Osteoblast (primary cell): ENCODE measurements at regions not wholly inside any gene's neighbourhood (a gene's known extent, or its start where the extent isn't known, plus 50 kb on each side); places are given as distances from the start of the nearest gene placed in this dataset.

Source experiments
- DNase-seq: peaks from one replicate; pipeline ENCODE4 v3.0.0; 2011; ENCODE audit warnings: low spot score, mixed read lengths; ENCODE audit not compliant: insufficient read length; ENCODE audit errors: missing footprints
- H2AFZ ChIP-seq: 2 replicates; pipeline ENCODE4 v1.6.0; 2011; ENCODE audit warnings: mild to moderate bottlenecking, low read length
- H3K27ac ChIP-seq: 2 replicates; pipeline ENCODE4 v1.5.1; 2011; ENCODE audit warnings: mild to moderate bottlenecking, low read depth, low read length, moderate library complexity
- H3K27me3 ChIP-seq: 2 replicates; pipeline ENCODE4 v1.6.0; 2012; ENCODE audit warnings: mild to moderate bottlenecking, control low read depth, inconsistent platforms, low read length, moderate library complexity; ENCODE audit not compliant: insufficient read depth
- H3K36me3 ChIP-seq: 2 replicates; pipeline ENCODE4 v1.5.1; 2011; ENCODE audit warnings: mild to moderate bottlenecking, low read length, control low read depth, moderate library complexity; ENCODE audit not compliant: insufficient read depth
- H3K4me1 ChIP-seq: 2 replicates; pipeline ENCODE4 v1.5.1; 2011; ENCODE audit warnings: mild to moderate bottlenecking, low read length, control low read depth, moderate library complexity; ENCODE audit not compliant: insufficient read depth
- H3K4me2 ChIP-seq: 2 replicates; pipeline ENCODE4 v1.6.0; 2011; ENCODE audit warnings: mild to moderate bottlenecking, low read length; ENCODE audit not compliant: insufficient read depth
- H3K4me3 ChIP-seq: fragments of 200-600 bp; sonication (generic); 3 replicates; pipeline ENCODE4 v1.5.1; 2012; ENCODE audit warnings: mild to moderate bottlenecking, low read length, inconsistent platforms; ENCODE audit not compliant: insufficient read depth
- H3K79me2 ChIP-seq: 2 replicates; pipeline ENCODE4 v1.6.0; 2012; ENCODE audit warnings: mild to moderate bottlenecking, low read length, control low read depth, inconsistent platforms; ENCODE audit not compliant: insufficient read depth
- H3K9me3 ChIP-seq: 2 replicates; pipeline ENCODE4 v1.5.1; 2011; ENCODE audit warnings: low read depth, low read length, control low read depth
- H4K20me1 ChIP-seq: 2 replicates; pipeline ENCODE4 v1.6.0; 2012; ENCODE audit warnings: mild to moderate bottlenecking, low read length, control low read depth; ENCODE audit not compliant: insufficient read depth
- CTCF ChIP-seq: IDR thresholded peaks from 2 replicates; pipeline ENCODE4 v1.5.1; 2011; ENCODE audit warnings: mild to moderate bottlenecking, low read depth, low read length, moderate library complexity; ENCODE audit errors: extremely low read depth

DNA sequence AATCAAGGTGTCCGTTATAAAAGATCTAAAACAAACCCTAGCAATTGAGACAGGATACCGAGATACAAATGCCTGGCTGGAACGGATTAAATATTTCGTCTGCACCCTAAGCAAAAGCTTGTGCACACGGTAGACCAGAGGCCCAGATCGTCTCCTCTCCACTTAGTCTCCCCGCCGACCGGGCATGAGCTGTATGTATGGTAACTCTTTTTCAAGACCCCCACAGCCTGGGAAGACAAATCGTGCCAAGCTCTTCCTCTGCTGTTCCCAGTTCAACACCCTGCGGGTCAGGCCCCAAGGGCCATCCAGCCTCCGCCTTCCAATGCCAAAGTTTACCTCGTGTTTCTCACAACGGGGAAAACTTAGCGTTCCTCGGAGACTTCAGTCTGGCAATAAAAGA lies 285.7 kb upstream of the GALNT17 start:
- H3K9me3 ChIP-seq: no peaks in the 10 kb centered on the region
- H3K4me1 ChIP-seq: no peaks in the 10 kb centered on the region
- H3K79me2 ChIP-seq: no peaks in the 10 kb centered on the region
- TF ChIP-seq CTCF: no peak
- H2AFZ ChIP-seq: no peak overlapping the region
- no peak for DNase-seq
- no peaks in the 10 kb centered on the region for H4K20me1 ChIP-seq
- H3K36me3 ChIP-seq: no peaks in the 10 kb centered on the region
- no peaks in the 10 kb centered on the region for H3K27me3 ChIP-seq
- H3K4me2 ChIP-seq: no peak overlapping the region
- no peak overlapping the region for H3K27ac ChIP-seq
- no peak overlapping the region for H3K4me3 ChIP-seq

DNA sequence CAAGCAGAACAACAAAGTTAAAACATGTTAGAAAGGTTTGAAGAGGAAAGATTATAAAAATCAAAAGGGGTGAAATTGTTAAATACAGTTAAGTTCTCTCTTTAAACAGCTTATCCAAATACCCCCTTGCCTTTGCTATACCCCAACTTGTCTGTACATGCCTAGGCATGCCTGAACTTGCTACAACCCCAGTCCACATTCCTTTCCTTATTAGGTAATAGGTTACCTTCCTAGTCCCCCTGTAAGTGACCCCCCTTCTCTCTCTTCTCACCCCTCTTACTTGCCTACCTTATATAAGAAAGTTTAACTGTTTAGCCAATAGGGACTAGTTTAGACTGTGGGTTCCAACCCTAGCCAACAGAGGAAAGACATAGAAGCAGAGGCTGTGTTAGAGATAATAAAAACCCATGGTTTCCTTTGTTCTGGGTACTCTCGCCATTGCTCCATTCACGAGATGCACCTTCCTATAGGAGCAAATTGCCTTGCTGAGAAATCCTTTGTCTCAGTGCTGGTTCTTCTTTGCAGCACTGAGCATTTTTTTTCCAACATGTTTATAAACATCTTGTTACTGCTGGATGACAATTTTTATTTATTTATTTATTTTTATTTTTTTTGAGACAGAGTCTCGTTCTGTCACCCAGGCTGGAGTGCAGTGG lies 282.2 kb upstream of the GALNT17 start:
- no peak for DNase-seq
- no peaks in the 10 kb centered on the region for H3K27me3 ChIP-seq
- H2AFZ ChIP-seq: no peak overlapping the region
- H3K36me3 ChIP-seq: no peaks in the 10 kb centered on the region
- H3K4me1 ChIP-seq: no peaks in the 10 kb centered on the region
- no peaks in the 10 kb centered on the region for H4K20me1 ChIP-seq
- TF ChIP-seq CTCF: no peak
- H3K79me2 ChIP-seq: no peaks in the 10 kb centered on the region
- H3K4me3 ChIP-seq: no peak overlapping the region
- no peak overlapping the region for H3K4me2 ChIP-seq
- no peaks in the 10 kb centered on the region for H3K9me3 ChIP-seq
- no peak overlapping the region for H3K27ac ChIP-seq

DNA sequence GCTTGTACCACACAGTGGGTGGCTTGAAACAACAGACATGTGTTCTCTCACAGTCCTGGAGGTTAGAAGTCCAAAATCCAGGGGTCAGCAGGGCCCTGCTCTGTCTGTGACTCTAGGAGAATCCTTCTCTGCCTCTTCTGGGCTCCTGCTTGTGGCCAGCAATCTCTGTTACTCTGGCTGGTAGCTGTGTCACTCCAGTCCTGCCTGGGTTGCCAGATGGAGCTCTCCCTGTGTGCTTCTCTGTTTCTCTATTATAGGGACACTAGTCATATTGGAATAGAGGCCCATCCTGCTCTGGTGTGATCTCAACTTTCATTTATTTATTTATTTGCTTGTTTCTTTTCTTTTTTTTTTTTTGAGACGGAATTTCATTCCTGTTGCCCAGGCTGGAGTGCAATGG lies 276.6 kb upstream of the GALNT17 start:
- no peak overlapping the region for H3K27ac ChIP-seq
- no peaks in the 10 kb centered on the region for H4K20me1 ChIP-seq
- H3K9me3 ChIP-seq: no peaks in the 10 kb centered on the region
- TF ChIP-seq CTCF: no peak
- H3K4me1 ChIP-seq: no peaks in the 10 kb centered on the region
- H3K4me3 ChIP-seq: no peak overlapping the region
- DNase-seq: no peak
- H3K4me2 ChIP-seq: no peak overlapping the region
- H3K79me2 ChIP-seq: no peaks in the 10 kb centered on the region
- H3K27me3 ChIP-seq: no peaks in the 10 kb centered on the region
- no peak overlapping the region for H2AFZ ChIP-seq
- no peaks in the 10 kb centered on the region for H3K36me3 ChIP-seq

- Histone ChIP-seq H2AFZ (no peak overlapping the region), H3K9me3 (no peaks in the 10 kb centered on the region), H3K4me3 (no peak overlapping the region), H3K36me3 (no peaks in the 10 kb centered on the region), H3K4me2 (no peak overlapping the region), H3K27me3 (no peaks in the 10 kb centered on the region), H4K20me1 (no peaks in the 10 kb centered on the region), H3K79me2 (no peaks in the 10 kb centered on the region), H3K4me1 (no peaks in the 10 kb centered on the region), H3K27ac (no peak overlapping the region)
- TF ChIP-seq CTCF: peak; percentile 81
- DNase-seq: peak; percentile 87
Measured at GRCh38 chr7:70856901-70857630, 274.9 kb upstream of the GALNT17 start.
